ENCODE measurements at regions not wholly inside any gene's neighbourhood (a gene's known extent, or its start where the extent isn't known, plus 50 kb on each side); places are given as distances from the start of the nearest gene placed in this dataset.

DNA sequence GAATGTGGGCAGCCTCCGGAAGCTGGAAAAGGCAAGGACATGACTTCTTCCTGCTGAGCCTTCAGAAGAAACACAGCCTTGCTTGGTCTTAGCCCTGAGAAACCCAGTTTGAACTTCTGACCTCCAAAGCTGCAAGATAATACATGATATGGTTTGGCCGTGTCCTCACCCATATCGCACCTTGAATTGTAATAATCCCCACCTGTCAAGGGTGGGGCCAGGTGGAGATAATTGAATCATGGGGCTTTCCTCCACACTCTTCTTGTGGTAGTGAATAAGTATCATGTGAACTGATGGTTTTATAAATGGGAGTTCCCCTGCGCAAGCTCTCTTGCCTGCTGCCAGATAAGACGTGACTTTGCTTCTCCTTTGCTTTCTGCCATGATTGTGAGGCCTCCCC lies 310.9 kb downstream of the PSAT1 start:
- no peaks in the 10 kb centered on the region for H3K4me1 ChIP-seq (ENCODE audit: low read depth)

DNA sequence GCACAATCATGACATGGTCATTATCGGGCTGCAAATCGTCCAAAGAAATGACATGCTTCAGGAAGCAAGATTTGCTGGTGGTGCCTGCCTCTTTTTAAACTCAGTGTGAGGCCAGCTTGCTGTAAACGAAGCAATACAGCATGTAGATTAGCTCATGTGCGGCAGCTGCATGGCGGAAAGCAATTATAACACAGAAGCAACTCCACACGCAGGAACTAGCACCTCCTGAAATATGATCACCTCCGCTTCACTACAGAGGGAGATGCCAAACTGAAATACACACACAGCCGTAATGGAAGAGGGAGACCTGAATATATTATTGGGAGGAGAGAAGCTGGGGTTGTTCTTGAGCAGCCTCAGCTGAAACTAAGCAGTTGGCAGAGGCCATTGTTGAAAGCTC lies 312.5 kb downstream of the PSAT1 start:
- TF ChIP-seq, protein P1, sequence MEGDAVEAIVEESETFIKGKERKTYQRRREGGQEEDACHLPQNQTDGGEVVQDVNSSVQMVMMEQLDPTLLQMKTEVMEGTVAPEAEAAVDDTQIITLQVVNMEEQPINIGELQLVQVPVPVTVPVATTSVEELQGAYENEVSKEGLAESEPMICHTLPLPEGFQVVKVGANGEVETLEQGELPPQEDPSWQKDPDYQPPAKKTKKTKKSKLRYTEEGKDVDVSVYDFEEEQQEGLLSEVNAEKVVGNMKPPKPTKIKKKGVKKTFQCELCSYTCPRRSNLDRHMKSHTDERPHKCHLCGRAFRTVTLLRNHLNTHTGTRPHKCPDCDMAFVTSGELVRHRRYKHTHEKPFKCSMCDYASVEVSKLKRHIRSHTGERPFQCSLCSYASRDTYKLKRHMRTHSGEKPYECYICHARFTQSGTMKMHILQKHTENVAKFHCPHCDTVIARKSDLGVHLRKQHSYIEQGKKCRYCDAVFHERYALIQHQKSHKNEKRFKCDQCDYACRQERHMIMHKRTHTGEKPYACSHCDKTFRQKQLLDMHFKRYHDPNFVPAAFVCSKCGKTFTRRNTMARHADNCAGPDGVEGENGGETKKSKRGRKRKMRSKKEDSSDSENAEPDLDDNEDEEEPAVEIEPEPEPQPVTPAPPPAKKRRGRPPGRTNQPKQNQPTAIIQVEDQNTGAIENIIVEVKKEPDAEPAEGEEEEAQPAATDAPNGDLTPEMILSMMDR (IDR thresholded peaks at IDR 0.05; ENCODE audit: low read depth, low read length): no peak
- H3K27ac ChIP-seq: no peak overlapping the region

More for the DNA sequence above, 310.9 kb downstream of the PSAT1 start:
- Histone ChIP-seq H3K36me3 (no peaks in the 10 kb centered on the region), H3K9me3 (ENCODE audit: low read depth) (no peaks in the 10 kb centered on the region), H3K27me3 (peaks cover 3% of the 10 kb centered on the region), H3K27ac (no peak overlapping the region), H3K4me3 (no peak overlapping the region)
- TF ChIP-seq, protein P1 (IDR thresholded peaks at IDR 0.05; ENCODE audit: low read depth, low read length): no peak
- DNase-seq (ENCODE audit: low read depth in 1 of 2, low spot score in 1 of 2): no peak

GRCh38 chr9:78612091-78612490 lies 315.2 kb downstream of the PSAT1 start:
- Histone ChIP-seq H3K9me3 (ENCODE audit: low read depth) (no peaks in the 10 kb centered on the region), H3K4me3 (no peak overlapping the region), H3K36me3 (no peaks in the 10 kb centered on the region), H3K4me1 (ENCODE audit: low read depth) (no peaks in the 10 kb centered on the region), H3K27me3 (no peaks in the 10 kb centered on the region), H3K27ac (no peak overlapping the region)
- no peak for DNase-seq (ENCODE audit: low read depth in 1 of 2, low spot score in 1 of 2)
- TF ChIP-seq, protein P1 (IDR thresholded peaks at IDR 0.05; ENCODE audit: low read depth, low read length): no peak

More for the DNA sequence above, 312.5 kb downstream of the PSAT1 start:
- Histone ChIP-seq H3K27me3 (no peaks in the 10 kb centered on the region), H3K36me3 (no peaks in the 10 kb centered on the region), H3K4me3 (no peak overlapping the region), H3K9me3 (ENCODE audit: low read depth) (no peaks in the 10 kb centered on the region), H3K4me1 (ENCODE audit: low read depth) (no peaks in the 10 kb centered on the region)
- DNase-seq (ENCODE audit: low read depth in 1 of 2, low spot score in 1 of 2): no peak

GRCh38 chr9:78613006-78613405 lies 316.1 kb downstream of the PSAT1 start:
- H3K27me3 ChIP-seq: no peaks in the 10 kb centered on the region
- H3K27ac ChIP-seq: no peak overlapping the region
- no peaks in the 10 kb centered on the region for H3K4me1 ChIP-seq (ENCODE audit: low read depth)
- H3K4me3 ChIP-seq: no peak overlapping the region
- H3K36me3 ChIP-seq: no peaks in the 10 kb centered on the region
- no peak for DNase-seq (ENCODE audit: low read depth in 1 of 2, low spot score in 1 of 2)
- no peaks in the 10 kb centered on the region for H3K9me3 ChIP-seq (ENCODE audit: low read depth)
- TF ChIP-seq, protein P1 (IDR thresholded peaks at IDR 0.05; ENCODE audit: low read depth, low read length): no peak

DNA sequence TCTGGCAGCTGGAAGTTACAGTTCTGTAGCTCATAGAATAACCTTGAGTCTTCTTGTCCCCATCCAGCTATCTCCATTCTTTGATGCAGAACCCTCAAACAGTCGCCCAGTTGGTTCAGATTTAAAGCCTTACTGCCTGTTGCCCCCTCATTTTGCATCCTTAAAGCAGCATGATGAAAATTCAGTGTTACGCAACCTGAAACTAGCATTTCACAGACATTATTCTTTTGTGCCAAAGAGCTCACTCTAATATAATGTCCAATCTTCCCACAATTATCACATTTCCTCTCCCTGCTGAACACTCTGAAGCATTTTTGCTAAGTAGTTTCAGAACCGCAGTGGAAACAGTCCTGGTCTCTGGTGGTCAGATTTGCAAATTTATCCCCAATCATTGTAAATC lies 318.0 kb downstream of the PSAT1 start:
- no peaks in the 10 kb centered on the region for H3K27me3 ChIP-seq
- TF ChIP-seq, protein P1 (IDR thresholded peaks at IDR 0.05; ENCODE audit: low read depth, low read length): no peak
- H3K36me3 ChIP-seq: no peaks in the 10 kb centered on the region
- no peak overlapping the region for H3K4me3 ChIP-seq
- no peaks in the 10 kb centered on the region for H3K4me1 ChIP-seq (ENCODE audit: low read depth)
- no peaks in the 10 kb centered on the region for H3K9me3 ChIP-seq (ENCODE audit: low read depth)
- H3K27ac ChIP-seq: no peak overlapping the region
- peak in 1 of 2 donors; percentile 11 for DNase-seq (ENCODE audit: low read depth in 1 of 2, low spot score in 1 of 2)

DNA sequence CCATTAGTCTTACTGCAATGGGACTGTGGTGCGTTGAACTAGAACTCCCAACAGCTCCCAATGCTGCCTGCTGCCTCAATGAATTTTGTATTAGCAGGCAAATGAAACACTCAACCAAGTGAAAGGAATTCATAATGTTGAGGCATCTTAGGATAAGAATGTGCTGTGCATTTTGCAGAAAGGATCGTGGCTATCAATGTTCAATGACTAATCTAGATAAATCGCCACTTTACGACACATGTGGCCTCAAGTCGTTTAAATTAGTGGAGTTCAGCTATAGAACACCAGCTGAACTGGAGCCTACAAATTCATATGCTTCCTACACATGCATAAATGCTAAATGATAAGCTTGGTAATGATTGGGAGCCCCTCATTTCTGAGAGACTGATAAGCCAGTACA lies 318.4 kb downstream of the PSAT1 start:
- Histone ChIP-seq H3K4me3 (no peak overlapping the region), H3K9me3 (ENCODE audit: low read depth) (no peaks in the 10 kb centered on the region), H3K36me3 (no peaks in the 10 kb centered on the region), H3K4me1 (ENCODE audit: low read depth) (no peaks in the 10 kb centered on the region), H3K27ac (no peak overlapping the region), H3K27me3 (no peaks in the 10 kb centered on the region)
- DNase-seq (ENCODE audit: low read depth in 1 of 2, low spot score in 1 of 2): no peak
- TF ChIP-seq, protein P1 (IDR thresholded peaks at IDR 0.05; ENCODE audit: low read depth, low read length): no peak
